ENCODE measurements at regions not wholly inside any gene's neighbourhood (a gene's known extent, or its start where the extent isn't known, plus 50 kb on each side); places are given as distances from the start of the nearest gene placed in this dataset.

- no peak for TF ChIP-seq CTCF (IDR thresholded peaks at IDR 0.05)
- TF ChIP-seq ZFX (IDR thresholded peaks at IDR 0.05; ENCODE audit: borderline replicate concordance), result no peak
Measured at GRCh38 chr9:13719446-13719845, 440.0 kb upstream of the MPDZ start.
